Stimulated activated CD4-positive, alpha-beta T cell treated with anti-CD3 and anti-CD28 coated beads, TNF-alpha, amount 100 ng/mL, for 4 hours (primary cell): ENCODE measurements at regions not wholly inside any gene's neighbourhood (a gene's known extent, or its start where the extent isn't known, plus 50 kb on each side); places are given as distances from the start of the nearest gene placed in this dataset.
"Not testable (repeated sequence)": the region's sequence is repeated elsewhere in the genome, so short reads cannot be mapped to it uniquely, and the experiment has no call there.

ENCODE experiments used
- DNase-seq, 3 experiments: peaks; one replicate each; pipeline ENCODE4 v3.0.0-alpha.2; 2020; ENCODE audit warnings: low read depth in 3 of 3

DNA sequence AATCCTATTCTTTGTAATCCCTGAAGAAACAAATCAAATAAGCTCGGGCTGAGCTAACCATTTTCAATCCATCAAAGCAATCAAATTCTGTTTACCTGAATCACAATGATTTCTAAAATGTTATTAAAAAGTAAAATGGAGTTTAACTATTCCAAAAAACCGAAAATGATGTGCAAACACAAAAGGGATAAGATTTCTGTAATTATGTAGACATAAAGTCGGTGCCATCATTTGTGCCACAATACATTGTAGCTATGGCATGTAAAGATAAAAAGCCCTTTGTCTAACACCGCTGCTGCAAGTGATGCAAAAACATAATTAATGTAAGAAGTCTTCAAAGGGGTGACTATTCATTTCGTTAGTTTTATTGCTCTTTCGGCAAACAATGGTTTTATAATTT is 125.1 kb upstream of the FAM204A start:
- DNase-seq = no peak

GRCh38 chr10:118465300-118465874 is 123.3 kb upstream of the FAM204A start:
- DNase-seq = no peak

- DNase-seq = no peak
These were observed 121.6 kb upstream of the FAM204A start for GRCh38 chr10:118463740-118464139.

DNA sequence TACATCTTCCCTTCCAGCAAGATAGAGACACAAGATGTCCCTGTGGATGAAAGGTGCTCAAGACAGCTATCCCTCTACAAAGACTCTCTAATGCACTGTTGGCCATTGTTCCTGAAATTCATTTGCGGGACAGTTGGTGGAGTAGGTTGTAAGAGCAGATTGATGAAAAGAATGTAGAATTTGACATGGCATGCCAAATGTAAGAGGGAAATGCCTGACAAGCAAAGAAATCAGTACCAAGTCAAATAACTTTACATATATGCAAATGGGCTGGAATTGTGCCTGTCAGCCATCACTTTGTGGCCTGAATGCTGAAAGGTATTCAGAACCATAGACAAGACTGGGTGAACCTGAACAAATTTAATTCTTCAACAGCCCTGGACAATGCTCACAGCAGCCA is 120.3 kb upstream of the FAM204A start:
- no peak for DNase-seq

- DNase-seq = peak; percentile 1 to 26 (median 5)
These were observed 117.6 kb upstream of the FAM204A start for GRCh38 chr10:118459642-118460193.

GRCh38 chr10:118458957-118459641 is 117.0 kb upstream of the FAM204A start:
- DNase-seq = no peak

DNA sequence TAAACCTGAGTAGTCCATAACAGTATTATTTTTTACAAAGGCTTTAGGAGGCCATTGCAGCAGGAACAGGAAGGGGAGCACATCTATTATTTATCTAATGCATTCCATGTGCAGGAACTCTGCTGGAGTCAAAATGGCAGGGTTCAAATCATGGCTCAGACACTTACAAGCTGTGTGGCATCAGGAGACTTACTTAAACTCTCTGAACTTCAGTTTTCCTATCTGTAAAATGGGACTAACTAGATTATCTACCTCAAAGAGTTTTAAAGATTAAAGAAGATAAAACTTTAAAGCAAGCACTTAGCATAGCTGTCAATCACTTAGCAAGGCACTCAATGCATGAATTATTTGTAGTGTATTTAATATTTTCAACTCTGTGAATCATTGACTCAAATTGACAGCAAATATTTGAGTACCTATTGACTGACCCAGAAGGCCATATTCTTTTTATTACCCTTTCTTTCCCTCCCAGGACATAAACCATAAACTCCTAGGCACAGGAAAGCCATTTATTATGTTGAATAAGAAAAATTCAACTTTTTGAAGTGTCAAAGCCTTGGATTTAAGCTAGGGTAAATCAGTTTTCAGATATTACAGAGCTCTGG is 115.8 kb upstream of the FAM204A start:
- DNase-seq = no peak

DNA sequence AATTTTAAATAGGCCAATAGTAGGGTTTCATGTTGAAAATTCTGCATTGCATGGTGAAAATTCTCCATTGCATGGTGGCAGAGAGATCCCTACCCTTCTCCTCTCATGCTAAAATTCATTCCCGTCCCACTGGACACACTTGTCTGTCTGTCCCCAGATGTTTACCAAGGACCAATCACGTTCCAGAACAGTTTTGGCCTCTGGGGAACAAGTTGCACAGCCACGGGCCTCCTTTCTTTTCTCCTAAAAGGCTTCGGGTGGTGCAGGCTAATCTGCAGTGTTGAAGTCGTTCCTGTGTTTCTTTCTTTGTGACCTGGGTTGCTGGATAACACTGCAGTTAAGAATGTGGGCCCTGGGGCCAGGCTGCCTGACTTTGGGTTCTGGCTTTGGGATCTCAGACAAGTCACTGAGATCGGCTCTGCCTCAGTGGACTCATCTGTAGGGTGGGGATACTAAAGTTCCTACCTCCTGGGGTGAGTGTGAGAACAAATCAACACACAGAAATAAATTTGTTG is 113.1 kb upstream of the FAM204A start:
- no peak for DNase-seq

DNA sequence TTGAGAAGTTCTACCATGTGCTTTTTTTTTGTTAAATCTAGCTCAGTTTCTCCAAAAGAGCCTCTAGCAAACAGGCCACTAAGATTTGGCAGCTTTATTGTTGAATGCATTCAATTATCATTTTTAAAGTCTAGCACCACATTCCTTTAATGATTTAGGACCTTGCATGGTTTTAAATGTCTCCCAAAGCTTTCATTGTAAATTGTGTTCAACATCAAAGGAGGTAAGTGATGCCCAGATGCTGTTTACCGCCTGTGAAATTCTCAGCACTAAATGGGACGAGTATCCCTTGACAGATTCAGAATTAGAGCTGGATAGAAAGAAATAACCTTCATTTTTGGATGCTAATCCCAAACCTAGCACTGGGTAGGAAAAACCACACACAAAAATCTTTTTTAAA is 112.1 kb upstream of the FAM204A start:
- no peak for DNase-seq

DNA sequence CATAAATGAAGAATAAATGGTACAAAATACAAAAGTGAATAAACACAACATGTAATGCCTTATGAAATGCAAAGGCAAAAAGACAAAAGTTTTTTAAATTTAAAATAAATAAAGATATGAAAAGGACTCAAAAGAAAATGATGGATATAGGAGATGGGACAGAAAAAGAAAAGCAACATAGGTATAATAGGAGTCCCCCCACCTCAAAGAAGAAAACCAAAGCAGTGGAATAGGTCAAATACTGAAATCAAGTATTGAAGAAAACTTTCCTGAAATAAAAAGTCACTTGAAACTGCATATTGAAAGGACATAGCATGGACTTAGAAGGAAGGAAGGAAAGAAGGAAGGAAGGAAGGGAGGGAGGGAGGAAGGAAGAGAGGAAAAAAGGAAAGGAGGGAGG is 110.0 kb upstream of the FAM204A start:
- DNase-seq = no peak

- DNase-seq = no peak
These were observed 107.4 kb upstream of the FAM204A start for GRCh38 chr10:118449521-118449920.

DNA sequence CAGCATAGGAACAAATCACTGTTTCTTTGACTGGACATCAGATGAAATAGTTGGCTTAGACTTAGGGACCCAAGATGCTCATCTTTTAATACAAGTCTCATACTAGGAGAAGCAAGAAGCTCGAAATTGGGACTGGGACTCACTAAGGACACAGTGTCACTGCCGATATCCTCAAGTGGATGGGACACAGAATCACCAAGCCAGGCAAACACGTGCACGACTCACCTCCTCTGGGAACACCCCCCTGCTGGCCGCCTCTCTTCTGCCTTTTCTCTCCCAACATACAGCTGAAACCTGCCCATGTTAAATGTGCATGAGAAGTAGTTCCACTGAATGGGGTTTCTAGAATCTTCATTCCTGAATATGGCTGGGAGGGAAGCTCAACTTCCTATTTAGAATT is 106.6 kb upstream of the FAM204A start:
- DNase-seq = no peak

DNA sequence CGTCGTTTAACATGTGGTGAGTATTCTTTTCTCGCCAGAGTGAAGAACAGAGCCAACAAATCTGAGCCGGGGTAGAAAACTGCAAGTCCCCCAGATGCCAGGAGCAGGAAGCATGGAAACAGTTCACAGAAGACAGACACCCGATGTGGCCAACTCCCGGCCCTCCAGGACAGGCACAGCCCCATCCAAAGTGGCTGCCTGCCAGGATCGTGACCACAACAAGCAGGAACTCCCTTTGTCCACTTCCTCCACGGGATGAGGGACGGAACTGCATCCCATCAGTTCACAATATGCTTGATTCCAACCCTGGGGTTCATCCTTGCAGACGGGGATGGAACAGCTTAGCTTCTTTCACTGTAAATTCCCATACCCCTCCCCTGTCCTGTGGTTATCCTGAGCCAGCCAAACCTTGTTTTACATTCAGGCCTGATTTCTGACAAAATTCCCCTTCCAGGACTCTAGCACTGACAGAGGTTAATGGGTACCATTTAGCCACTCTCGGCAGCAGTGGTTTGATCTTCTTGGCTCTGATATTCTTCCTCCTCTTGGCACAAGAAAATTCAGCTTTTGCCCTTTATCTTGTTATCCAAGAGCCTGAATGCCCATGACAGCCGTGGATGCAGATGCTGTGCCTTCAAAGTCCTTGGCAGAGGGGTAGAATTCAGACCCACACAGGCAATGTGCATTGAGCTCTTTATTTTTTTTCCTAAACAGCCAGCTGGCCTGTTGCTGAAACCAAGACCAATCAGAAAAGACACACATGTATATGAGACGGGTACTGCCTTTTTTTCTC is 105.5 kb upstream of the FAM204A start:
- DNase-seq = no peak

GRCh38 chr10:118445535-118445934 is 103.4 kb upstream of the FAM204A start:
- no peak for DNase-seq

- no peak for DNase-seq
These were observed 101.9 kb upstream of the FAM204A start for GRCh38 chr10:118444069-118444468.

GRCh38 chr10:118442032-118442431 is 99.9 kb upstream of the FAM204A start:
- no peak for DNase-seq

- DNase-seq = no peak
These were observed 97.7 kb upstream of the FAM204A start for GRCh38 chr10:118439824-118440223.

DNA sequence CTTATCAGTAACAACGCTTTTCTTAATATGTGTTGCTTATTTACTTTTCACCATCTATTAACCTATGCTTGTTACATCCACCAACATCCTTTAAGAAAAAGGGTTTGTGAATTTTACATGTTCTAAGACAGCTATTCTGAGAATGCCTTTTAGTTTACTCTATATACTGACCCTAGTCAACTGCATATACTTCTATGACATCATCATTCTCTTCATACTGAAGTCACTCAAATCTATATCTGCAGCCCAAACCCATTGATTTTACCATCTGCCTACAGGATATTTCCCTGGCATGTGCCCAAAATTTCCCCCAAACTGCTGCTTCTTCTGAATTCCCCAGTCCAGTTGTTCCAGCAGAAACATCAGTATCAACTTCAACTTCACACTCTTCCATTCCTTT is 94.6 kb upstream of the FAM204A start:
- DNase-seq = no peak

- no peak for DNase-seq
These were observed 88.1 kb upstream of the FAM204A start for GRCh38 chr10:118430190-118430589.

DNA sequence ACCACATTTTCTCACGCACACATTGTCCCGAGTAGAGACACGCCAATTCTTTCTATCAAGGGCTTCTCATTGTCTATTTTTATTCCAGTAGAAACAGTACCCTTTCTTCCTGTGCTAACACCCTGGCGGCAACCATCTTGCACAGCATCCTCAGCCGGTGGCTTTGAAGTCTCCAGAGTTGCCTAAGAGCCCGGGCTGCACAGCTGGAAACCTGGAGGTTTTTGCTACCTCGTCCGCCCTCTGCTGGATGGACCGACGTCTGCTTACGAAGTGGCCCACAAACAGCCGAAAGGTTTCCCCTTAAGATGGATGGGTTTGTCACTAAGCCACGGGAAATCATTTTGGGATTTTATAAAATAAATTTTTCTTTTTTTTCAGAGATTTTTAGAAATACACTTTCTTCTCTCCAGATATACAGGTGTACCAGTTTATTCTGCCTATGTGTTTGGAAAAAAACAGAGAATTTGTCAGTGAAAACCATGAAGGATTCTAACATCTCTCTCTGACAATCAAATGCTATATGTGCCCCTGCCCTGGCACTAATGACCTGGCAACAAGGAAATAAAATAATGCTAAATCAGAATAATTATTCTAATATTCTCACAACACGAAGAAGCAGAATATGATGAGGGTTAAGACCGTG is 81.8 kb upstream of the FAM204A start:
- DNase-seq = peak; percentile 16 to 22 (median 20)

DNA sequence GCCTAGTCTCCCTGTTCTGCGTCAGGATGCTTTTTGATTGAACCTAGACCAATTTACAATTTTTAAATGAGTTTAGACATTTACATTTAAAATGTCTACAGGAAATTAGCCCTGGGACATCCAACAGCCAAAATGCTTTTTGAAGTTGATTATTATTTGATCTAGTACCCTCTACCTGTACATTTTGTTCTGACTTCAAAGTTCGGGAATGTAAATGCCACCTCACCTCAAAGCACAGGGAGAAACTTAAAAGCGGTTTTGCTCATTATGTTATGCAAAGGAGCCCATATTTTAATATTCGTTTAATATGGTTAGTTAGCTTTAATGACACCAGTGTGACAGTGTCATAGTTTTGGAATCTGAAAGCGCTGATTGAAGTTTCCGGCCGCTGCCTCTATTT is 80.1 kb upstream of the FAM204A start:
- no peak for DNase-seq

DNA sequence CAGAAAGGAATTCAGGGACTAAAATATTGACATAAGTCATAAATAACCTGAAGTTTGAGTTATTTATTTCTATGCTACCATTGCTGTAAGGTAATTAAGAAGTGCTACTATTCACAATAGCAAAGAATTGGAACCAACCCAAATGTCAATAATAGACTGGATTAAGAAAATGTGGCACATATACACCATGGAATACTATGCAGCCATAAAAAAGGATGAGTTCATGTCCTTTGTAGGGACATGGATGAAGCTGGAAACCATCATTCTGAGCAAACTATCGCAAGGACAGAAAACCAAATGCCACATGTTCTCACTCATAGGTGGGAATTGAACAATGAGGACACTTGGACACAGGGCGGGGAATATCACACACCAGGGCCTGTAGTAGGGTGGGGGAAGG is 77.9 kb upstream of the FAM204A start:
- DNase-seq = not testable (repeated sequence)
